ENCODE measurements at regions not wholly inside any gene's neighbourhood (a gene's known extent, or its start where the extent isn't known, plus 50 kb on each side); places are given as distances from the start of the nearest gene placed in this dataset.
A peak's percentile ranks its signal among the peaks of the same experiment; 100 is the strongest.

- Histone ChIP-seq H3K9me3 (no peaks in the 10 kb centered on the region), H3K27me3 (no peaks in the 10 kb centered on the region), H3K27ac (no peak overlapping the region), H3K36me3 (no peaks in the 10 kb centered on the region), H3K4me3 (no peak overlapping the region), H3K4me1 (no peaks in the 10 kb centered on the region)
- FAIRE-seq = no peak
- DNase-seq = no peak
- intact Hi-C loops (cut with DNase I) = no loop called here
- ATAC-seq = no peak
- whole genome bisulfite sequencing, 2 donors = 77 to 86% methylated on average over 5 of the region's 5 CpGs
- TF ChIP-seq CTCF (IDR thresholded peaks at IDR 0.05) = no peak
Observed at GRCh38 chr7:68457481-68457880, 1140.8 kb upstream of the AUTS2 start.

GRCh38 chr7:68458010-68458908, 1140.0 kb upstream of the AUTS2 start:
- no peaks in the 10 kb centered on the region for H3K36me3 ChIP-seq
- FAIRE-seq (no peak), DNase-seq (no peak), ATAC-seq (no peak)
- H3K4me1 ChIP-seq = no peaks in the 10 kb centered on the region
- intact Hi-C loops (cut with DNase I) = no loop called here
- no peak for TF ChIP-seq CTCF (IDR thresholded peaks at IDR 0.05)
- H3K9me3 ChIP-seq = no peaks in the 10 kb centered on the region
- no peak overlapping the region for H3K4me3 ChIP-seq
- H3K27ac ChIP-seq = no peak overlapping the region
- H3K27me3 ChIP-seq = no peaks in the 10 kb centered on the region
- 52 to 54% methylated on average over 5 of the region's 5 CpGs for WGBS, 2 donors

- Histone ChIP-seq H3K4me1 (no peaks in the 10 kb centered on the region), H3K27me3 (no peaks in the 10 kb centered on the region), H3K4me3 (no peak overlapping the region), H3K27ac (no peak overlapping the region), H3K9me3 (no peaks in the 10 kb centered on the region), H3K36me3 (no peaks in the 10 kb centered on the region)
- TF ChIP-seq CTCF (IDR thresholded peaks at IDR 0.05) = no peak
- no peak for ATAC-seq
- WGBS, 2 donors = 15 to 29% methylated on average over 2 of the region's 2 CpGs
- intact Hi-C loops (cut with DNase I) = no loop called here
- no peak for FAIRE-seq
- DNase-seq = no peak
Observed at GRCh38 chr7:68461430-68461829, 1136.8 kb upstream of the AUTS2 start.

GRCh38 chr7:68470836-68471435, 1127.3 kb upstream of the AUTS2 start:
- H3K9me3 ChIP-seq = no peaks in the 10 kb centered on the region
- WGBS, 2 donors = 11 to 15% methylated on average over 17 of the region's 17 CpGs
- FAIRE-seq (no peak), ATAC-seq (peak in 3 of 4 donors; percentile 46 to 85 (median 64)), DNase-seq (peak in 4 of 6 donors; percentile 12 to 36 (median 25))
- no peaks in the 10 kb centered on the region for H3K36me3 ChIP-seq
- H3K27me3 ChIP-seq = no peaks in the 10 kb centered on the region
- intact Hi-C loops (cut with DNase I) = no loop called here
- no peak overlapping the region for H3K27ac ChIP-seq
- no peak for TF ChIP-seq CTCF (IDR thresholded peaks at IDR 0.05)
- no peak overlapping the region for H3K4me3 ChIP-seq
- no peaks in the 10 kb centered on the region for H3K4me1 ChIP-seq

- WGBS, 2 donors = 43 to 70% methylated on average over 5 of the region's 5 CpGs
- no peaks in the 10 kb centered on the region for H3K27me3 ChIP-seq
- ATAC-seq (no peak), FAIRE-seq (no peak), DNase-seq (no peak)
- no peaks in the 10 kb centered on the region for H3K4me1 ChIP-seq
- H3K9me3 ChIP-seq = no peaks in the 10 kb centered on the region
- no peaks in the 10 kb centered on the region for H3K36me3 ChIP-seq
- TF ChIP-seq CTCF (IDR thresholded peaks at IDR 0.05) = no peak
- intact Hi-C loops (cut with DNase I) = no loop called here
- H3K27ac ChIP-seq = no peak overlapping the region
- no peak overlapping the region for H3K4me3 ChIP-seq
Observed at GRCh38 chr7:68472688-68473087, 1125.6 kb upstream of the AUTS2 start.

Measured in pancreas (tissue), 10 donors.